ENCODE measurements at regions not wholly inside any gene's neighbourhood (a gene's known extent, or its start where the extent isn't known, plus 50 kb on each side); places are given as distances from the start of the nearest gene placed in this dataset.

DNA sequence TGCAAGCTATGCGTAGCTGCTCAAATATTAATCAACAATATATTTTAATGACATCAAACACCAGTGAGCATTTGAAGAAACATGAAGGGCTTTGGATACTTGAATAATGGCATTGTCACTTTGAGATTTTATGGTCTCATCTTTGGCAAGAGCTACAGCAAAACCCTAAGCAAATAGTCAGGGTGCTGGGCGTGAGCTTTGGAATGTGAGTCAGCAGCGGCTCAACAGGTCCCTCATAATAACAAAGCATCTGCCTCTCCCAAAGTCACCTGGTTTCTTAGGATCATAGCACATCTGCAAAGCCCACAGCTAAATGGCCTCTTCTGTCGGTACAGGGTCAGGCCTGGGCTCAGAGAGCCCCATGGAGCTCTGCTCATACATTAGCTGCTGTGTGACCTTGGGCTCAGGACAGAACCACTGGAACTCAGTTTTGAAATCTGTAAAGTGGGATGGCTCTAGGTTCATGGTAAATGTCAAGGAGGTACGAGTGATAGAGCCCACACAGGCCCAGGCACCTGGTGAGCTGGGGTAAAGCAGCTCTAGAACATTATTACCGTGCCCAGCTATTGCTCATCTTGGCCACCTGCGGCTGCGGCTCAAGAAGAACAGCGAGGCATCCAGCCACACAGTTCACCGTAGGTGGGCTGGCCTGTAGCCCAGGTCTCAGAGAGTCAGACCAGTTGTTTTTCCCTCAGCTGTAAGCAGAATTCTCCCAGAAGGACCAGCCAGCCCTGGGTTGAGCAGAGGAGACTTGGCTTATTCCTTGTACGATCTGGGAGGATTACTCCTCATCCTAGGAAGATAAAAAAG, 544.5 kb upstream of the CDH11 start:
- no peak for TF ChIP-seq POLR2A (IDR thresholded peaks at IDR 0.05)
- TF ChIP-seq, protein P1, sequence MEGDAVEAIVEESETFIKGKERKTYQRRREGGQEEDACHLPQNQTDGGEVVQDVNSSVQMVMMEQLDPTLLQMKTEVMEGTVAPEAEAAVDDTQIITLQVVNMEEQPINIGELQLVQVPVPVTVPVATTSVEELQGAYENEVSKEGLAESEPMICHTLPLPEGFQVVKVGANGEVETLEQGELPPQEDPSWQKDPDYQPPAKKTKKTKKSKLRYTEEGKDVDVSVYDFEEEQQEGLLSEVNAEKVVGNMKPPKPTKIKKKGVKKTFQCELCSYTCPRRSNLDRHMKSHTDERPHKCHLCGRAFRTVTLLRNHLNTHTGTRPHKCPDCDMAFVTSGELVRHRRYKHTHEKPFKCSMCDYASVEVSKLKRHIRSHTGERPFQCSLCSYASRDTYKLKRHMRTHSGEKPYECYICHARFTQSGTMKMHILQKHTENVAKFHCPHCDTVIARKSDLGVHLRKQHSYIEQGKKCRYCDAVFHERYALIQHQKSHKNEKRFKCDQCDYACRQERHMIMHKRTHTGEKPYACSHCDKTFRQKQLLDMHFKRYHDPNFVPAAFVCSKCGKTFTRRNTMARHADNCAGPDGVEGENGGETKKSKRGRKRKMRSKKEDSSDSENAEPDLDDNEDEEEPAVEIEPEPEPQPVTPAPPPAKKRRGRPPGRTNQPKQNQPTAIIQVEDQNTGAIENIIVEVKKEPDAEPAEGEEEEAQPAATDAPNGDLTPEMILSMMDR (IDR thresholded peaks at IDR 0.05): no peak

All from Peyer's patch (tissue), 4 donors.